ENCODE measurements at regions not wholly inside any gene's neighbourhood (a gene's known extent, or its start where the extent isn't known, plus 50 kb on each side); places are given as distances from the start of the nearest gene placed in this dataset.

DNA sequence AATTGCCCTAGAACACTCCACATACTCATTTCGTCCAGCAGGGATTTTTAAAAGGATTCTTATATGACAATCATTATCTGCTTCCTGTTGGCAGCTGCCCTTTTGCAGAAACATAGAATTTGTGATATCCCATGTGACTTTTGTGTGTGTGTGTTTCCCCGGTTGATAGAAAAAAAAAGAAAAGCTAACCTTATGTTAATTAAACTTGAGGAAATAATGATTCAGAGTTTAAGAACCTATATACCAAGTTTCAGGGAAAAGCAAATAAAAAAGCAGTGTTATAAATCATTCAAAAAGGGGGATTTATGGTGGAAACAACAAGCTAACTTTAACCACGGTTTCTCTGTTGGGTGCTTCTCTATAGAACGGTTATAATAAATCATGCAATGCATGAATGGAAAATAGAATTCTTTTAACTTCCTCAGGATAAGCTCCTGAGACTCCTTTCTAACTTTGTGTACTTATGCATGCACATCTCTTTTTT is 826.9 kb upstream of the EYS start:
- TF ChIP-seq, protein P1, sequence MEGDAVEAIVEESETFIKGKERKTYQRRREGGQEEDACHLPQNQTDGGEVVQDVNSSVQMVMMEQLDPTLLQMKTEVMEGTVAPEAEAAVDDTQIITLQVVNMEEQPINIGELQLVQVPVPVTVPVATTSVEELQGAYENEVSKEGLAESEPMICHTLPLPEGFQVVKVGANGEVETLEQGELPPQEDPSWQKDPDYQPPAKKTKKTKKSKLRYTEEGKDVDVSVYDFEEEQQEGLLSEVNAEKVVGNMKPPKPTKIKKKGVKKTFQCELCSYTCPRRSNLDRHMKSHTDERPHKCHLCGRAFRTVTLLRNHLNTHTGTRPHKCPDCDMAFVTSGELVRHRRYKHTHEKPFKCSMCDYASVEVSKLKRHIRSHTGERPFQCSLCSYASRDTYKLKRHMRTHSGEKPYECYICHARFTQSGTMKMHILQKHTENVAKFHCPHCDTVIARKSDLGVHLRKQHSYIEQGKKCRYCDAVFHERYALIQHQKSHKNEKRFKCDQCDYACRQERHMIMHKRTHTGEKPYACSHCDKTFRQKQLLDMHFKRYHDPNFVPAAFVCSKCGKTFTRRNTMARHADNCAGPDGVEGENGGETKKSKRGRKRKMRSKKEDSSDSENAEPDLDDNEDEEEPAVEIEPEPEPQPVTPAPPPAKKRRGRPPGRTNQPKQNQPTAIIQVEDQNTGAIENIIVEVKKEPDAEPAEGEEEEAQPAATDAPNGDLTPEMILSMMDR (IDR thresholded peaks at IDR 0.05; ENCODE audit: low read depth, low read length) = no peak
- TF ChIP-seq EZH2phosphoT487 (IDR thresholded peaks at IDR 0.05; ENCODE audit: low read depth) = no peak
